Progenitor cell of endocrine pancreas (in vitro differentiated cells): ENCODE measurements at regions not wholly inside any gene's neighbourhood (a gene's known extent, or its start where the extent isn't known, plus 50 kb on each side); places are given as distances from the start of the nearest gene placed in this dataset.
"Not testable (repeated sequence)": the region's sequence is repeated elsewhere in the genome, so short reads cannot be mapped to it uniquely, and the experiment has no call there.

Experiments used
- DNase-seq: peaks from one replicate; pipeline ENCODE4 v3.0.0; 2021; ENCODE audit warnings: low spot score; ENCODE audit not compliant: unreplicated experiment
- H3K27ac Mint-ChIP-seq: 2 replicates; pipeline ENCODE4 v1.8.0; 2021; ENCODE audit warnings: mild to moderate bottlenecking, moderate library complexity, mixed read lengths
- H3K27me3 Mint-ChIP-seq: 2 replicates; pipeline ENCODE4 v1.8.0; 2021; ENCODE audit warnings: mixed read lengths
- H3K36me3 Mint-ChIP-seq: 2 replicates; pipeline ENCODE4 v1.8.0; 2022; ENCODE audit warnings: mixed read lengths; ENCODE audit not compliant: insufficient read depth
- H3K4me1 Mint-ChIP-seq: 2 replicates; pipeline ENCODE4 v1.8.0; 2021; ENCODE audit warnings: low read depth, mixed read lengths
- H3K4me3 Mint-ChIP-seq: 2 replicates; pipeline ENCODE4 v1.8.0; 2021; ENCODE audit warnings: low read depth, mild to moderate bottlenecking, moderate library complexity, mixed read lengths
- H3K9me3 Mint-ChIP-seq: 2 replicates; pipeline ENCODE4 v1.8.0; 2021; ENCODE audit warnings: low read depth, mixed read lengths
- TF ChIP-seq, protein P1 (sequence below): fragments of 200-600 bp; sonication (generic); IDR thresholded peaks from one replicate; pipeline ENCODE4 v1.5.0; 2021; ENCODE audit warnings: antibody characterized with exemption, mild to moderate bottlenecking; ENCODE audit not compliant: unreplicated experiment

DNA sequence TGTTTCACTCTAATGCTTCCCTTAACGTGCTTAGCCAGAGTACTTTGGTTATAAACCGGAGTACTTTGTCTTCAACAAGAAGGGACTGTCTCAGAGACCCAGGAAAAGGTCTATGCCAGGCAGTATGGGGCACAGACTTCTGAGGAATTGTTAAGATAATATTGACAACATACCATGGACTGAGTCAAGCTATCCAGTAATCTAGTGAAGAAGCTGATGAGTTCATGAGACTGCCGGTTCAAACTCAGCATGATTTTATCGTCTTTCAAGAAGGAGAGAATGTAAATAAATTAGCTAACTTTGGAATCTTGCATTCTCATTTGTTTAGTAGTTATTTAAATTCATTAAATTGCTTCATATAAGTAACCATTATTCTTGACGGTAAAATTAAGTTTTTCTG is 546.1 kb downstream of the PPP4R3C start:
- DNase-seq = no peak
- Mint-ChIP-seq H3K9me3 (peaks cover 15% of the 10 kb centered on the region), H3K4me1 (peaks cover 2% of the 10 kb centered on the region), H3K4me3 (no peak overlapping the region), H3K27me3 (no peaks in the 10 kb centered on the region), H3K27ac (no peak overlapping the region), H3K36me3 (no peaks in the 10 kb centered on the region)
- TF ChIP-seq, protein P1, sequence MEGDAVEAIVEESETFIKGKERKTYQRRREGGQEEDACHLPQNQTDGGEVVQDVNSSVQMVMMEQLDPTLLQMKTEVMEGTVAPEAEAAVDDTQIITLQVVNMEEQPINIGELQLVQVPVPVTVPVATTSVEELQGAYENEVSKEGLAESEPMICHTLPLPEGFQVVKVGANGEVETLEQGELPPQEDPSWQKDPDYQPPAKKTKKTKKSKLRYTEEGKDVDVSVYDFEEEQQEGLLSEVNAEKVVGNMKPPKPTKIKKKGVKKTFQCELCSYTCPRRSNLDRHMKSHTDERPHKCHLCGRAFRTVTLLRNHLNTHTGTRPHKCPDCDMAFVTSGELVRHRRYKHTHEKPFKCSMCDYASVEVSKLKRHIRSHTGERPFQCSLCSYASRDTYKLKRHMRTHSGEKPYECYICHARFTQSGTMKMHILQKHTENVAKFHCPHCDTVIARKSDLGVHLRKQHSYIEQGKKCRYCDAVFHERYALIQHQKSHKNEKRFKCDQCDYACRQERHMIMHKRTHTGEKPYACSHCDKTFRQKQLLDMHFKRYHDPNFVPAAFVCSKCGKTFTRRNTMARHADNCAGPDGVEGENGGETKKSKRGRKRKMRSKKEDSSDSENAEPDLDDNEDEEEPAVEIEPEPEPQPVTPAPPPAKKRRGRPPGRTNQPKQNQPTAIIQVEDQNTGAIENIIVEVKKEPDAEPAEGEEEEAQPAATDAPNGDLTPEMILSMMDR = no peak

DNA sequence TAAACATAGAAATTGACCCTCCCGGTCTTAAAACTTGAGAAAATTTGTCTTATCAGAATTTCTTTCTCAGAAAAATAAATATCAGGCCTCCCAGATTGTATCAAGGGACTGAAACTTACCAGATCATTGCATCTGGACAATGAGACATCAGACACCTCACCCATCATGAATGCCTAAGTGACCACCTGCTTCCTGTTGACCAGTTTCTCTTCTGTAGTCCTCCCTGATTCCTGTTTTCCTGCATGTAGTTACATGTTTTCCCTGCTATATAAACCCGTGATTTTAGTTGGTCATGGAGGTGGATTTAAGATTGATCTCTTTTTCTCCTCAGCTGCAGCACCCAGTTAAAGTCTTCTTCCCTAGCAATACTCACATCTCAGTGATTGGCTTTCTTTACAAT is 548.1 kb downstream of the PPP4R3C start:
- TF ChIP-seq, protein P1 = no peak
- Mint-ChIP-seq H3K4me1 (peaks cover 2% of the 10 kb centered on the region), H3K36me3 (no peaks in the 10 kb centered on the region), H3K27me3 (no peaks in the 10 kb centered on the region), H3K4me3 (no peak overlapping the region), H3K9me3 (peaks cover 18% of the 10 kb centered on the region), H3K27ac (no peak overlapping the region)
- DNase-seq = no peak

DNA sequence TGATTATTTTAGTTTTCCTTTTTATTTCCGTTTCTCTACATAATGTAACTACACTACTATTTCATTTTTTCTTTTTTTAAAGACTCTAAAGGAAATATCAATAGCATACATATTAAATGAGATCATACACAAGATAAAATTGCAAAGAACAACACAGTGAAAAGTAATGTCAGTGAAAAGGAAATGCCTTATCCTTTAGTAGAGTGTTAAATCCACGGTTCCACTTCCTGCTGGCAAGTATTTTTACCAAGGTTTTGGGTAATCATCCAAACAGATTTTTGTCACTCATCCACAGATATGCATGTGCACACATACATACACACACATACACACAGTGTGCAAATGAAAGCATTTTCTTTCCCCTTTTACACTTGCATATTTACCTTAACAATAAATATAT is 548.9 kb downstream of the PPP4R3C start:
- Mint-ChIP-seq H3K27me3 (no peaks in the 10 kb centered on the region), H3K4me1 (peaks cover 2% of the 10 kb centered on the region), H3K9me3 (peaks cover 21% of the 10 kb centered on the region), H3K4me3 (no peak overlapping the region), H3K36me3 (no peaks in the 10 kb centered on the region), H3K27ac (no peak overlapping the region)
- DNase-seq = no peak
- TF ChIP-seq, protein P1 = no peak

DNA sequence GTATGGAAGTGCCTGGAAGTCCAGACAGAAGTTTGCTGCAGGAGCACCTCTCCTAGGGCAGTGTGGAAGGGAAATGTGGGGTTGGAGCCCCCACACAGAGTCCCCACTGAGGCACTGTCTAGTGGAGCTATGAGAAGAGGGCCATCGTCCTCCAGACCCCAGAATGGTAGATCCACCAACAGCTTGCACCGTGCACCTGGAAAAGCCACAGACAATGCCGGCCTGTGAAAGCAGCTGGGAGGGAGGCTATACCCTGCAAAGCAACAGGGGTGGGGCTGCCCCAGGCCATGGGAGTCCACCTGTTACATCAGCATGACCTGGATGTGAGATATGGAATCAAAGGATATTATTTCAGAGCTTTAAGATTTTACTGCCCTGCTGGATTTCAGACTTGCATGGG is 551.4 kb downstream of the PPP4R3C start:
- peaks cover 21% of the 10 kb centered on the region for H3K9me3 Mint-ChIP-seq
- not testable (repeated sequence) for H3K36me3 Mint-ChIP-seq, DNase-seq, H3K4me3 Mint-ChIP-seq, H3K27me3 Mint-ChIP-seq, H3K27ac Mint-ChIP-seq, H3K4me1 Mint-ChIP-seq

DNA sequence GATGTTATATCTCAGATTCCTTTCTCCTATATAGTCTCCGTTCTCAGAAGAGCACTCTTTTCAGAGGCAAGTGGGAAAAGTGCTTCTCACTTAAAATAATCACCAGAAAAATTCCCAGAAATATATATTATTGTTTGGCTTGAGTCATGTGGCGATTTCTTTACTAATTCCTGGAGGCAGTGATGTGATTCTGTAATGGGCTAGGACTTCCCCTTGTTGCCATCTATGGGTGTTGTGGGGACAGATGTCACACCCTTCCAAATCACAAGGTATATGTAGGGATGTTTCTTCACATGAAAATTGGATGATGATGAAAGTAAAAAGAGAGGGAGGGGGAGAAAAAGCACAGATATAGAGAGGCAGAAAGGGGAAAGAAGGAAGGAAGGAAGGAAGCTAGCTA is 553.4 kb downstream of the PPP4R3C start:
- H3K27me3 Mint-ChIP-seq = no peaks in the 10 kb centered on the region
- DNase-seq = no peak
- TF ChIP-seq, protein P1 = no peak
- no peaks in the 10 kb centered on the region for H3K36me3 Mint-ChIP-seq
- peak overlapping the region; percentile 45 for H3K27ac Mint-ChIP-seq
- peaks cover 2% of the 10 kb centered on the region for H3K4me1 Mint-ChIP-seq
- H3K4me3 Mint-ChIP-seq = no peak overlapping the region
- H3K9me3 Mint-ChIP-seq = peaks cover 14% of the 10 kb centered on the region

DNA sequence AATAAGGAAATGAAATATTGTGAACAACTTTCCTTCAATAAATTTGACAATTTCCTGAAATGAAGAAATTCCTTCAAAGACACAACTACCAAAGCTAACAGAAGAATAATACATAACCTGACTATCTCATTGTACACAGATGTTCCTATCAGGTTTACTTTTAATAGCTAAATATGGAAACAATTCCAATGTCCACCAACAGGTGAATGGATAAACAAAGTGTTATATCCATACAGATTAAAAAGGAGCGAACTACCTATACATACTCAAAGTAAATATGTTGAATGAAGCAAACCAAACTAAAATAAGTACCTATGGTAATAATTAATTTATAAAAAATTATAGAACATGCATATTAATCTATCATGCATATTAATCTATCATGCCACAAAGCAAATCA is 554.9 kb downstream of the PPP4R3C start:
- Mint-ChIP-seq H3K36me3 (no peaks in the 10 kb centered on the region), H3K4me3 (no peak overlapping the region), H3K4me1 (peaks cover 2% of the 10 kb centered on the region), H3K27me3 (no peaks in the 10 kb centered on the region), H3K9me3 (peaks cover 13% of the 10 kb centered on the region), H3K27ac (no peak overlapping the region)
- TF ChIP-seq, protein P1 = no peak
- no peak for DNase-seq
